SU-DHL-6 (cell line): ENCODE measurements at regions not wholly inside any gene's neighbourhood (a gene's known extent, or its start where the extent isn't known, plus 50 kb on each side); places are given as distances from the start of the nearest gene placed in this dataset.

Experiments
- H2AFZ ChIP-seq: fragments of 200-600 bp; sonication (generic); 2 replicates; pipeline ENCODE4 v1.6.1; 2014; ENCODE audit warnings: low read depth, mild to moderate bottlenecking, moderate library complexity, mixed read lengths, antibody characterized with exemption, low read length; ENCODE audit not compliant: severe bottlenecking
- H3F3A ChIP-seq: fragments of 200-600 bp; shearing (Covaris generic); 2 replicates; pipeline ENCODE4 v1.6.0; 2016; ENCODE audit warnings: antibody characterized with exemption, mild to moderate bottlenecking; ENCODE audit not compliant: insufficient read depth
- H3K27ac ChIP-seq: fragments of 200-600 bp; sonication (generic); 2 replicates; pipeline ENCODE4 v1.5.1; 2016; ENCODE audit warnings: low read depth, mild to moderate bottlenecking, low read length, moderate library complexity, mixed read lengths
- H3K27me3 ChIP-seq: fragments of 200-600 bp; sonication (generic), shearing (Covaris generic); 2 replicates; pipeline ENCODE4 v1.6.0; 2014; ENCODE audit warnings: mild to moderate bottlenecking, low read length
- H3K36me3 ChIP-seq: fragments of 200-600 bp; sonication (generic); 2 replicates; pipeline ENCODE4 v1.6.1; 2014; ENCODE audit warnings: mild to moderate bottlenecking, low read length, mixed read lengths
- H3K4me2 ChIP-seq: fragments of 300-600, 200-600 bp; shearing (Covaris generic), sonication (generic); 2 replicates; pipeline ENCODE4 v1.6.0; 2014; ENCODE audit warnings: low read length, low read depth, mild to moderate bottlenecking; ENCODE audit not compliant: poor library complexity, severe bottlenecking
- H3K4me3 ChIP-seq: fragments of 200-600 bp; sonication (generic); 2 replicates; pipeline ENCODE4 v1.5.1; 2014; ENCODE audit warnings: antibody characterized with exemption, low read length, mild to moderate bottlenecking, mixed read lengths; ENCODE audit not compliant: insufficient read depth, poor library complexity, severe bottlenecking
- H3K79me2 ChIP-seq: fragments of 200-600 bp; sonication (generic); 2 replicates; pipeline ENCODE4 v1.6.1; 2014; ENCODE audit warnings: mild to moderate bottlenecking, low read length, moderate library complexity; ENCODE audit not compliant: insufficient read depth
- H3K9ac ChIP-seq: fragments of 200-600 bp; sonication (generic); 2 replicates; pipeline ENCODE4 v1.7.0; 2014; ENCODE audit warnings: mild to moderate bottlenecking, low read length
- H3K9me2 ChIP-seq: fragments of 200-600 bp; sonication (generic); replicated peaks from 2 replicates; pipeline ENCODE4 v1.6.1; 2014; ENCODE audit warnings: low read length; ENCODE audit not compliant: insufficient read depth
- H3K9me3 ChIP-seq: fragments of 200-600 bp; sonication (generic); 2 replicates; pipeline ENCODE4 v1.6.1; 2014; ENCODE audit warnings: low read length, mixed read lengths; ENCODE audit not compliant: insufficient read depth
- H4K20me1 ChIP-seq: fragments of 200-600 bp; sonication (generic); 2 replicates; pipeline ENCODE4 v1.6.1; 2014; ENCODE audit warnings: low read depth, mild to moderate bottlenecking, antibody characterized with exemption, low read length, moderate library complexity, mixed read lengths
- EZH2phosphoT487 ChIP-seq: fragments of 200-600 bp; sonication (generic), shearing (Covaris generic); conservative IDR thresholded peaks from 2 replicates; pipeline ENCODE4 v1.6.1; 2018; ENCODE audit warnings: mild to moderate bottlenecking, antibody characterized with exemption, low read length, moderate library complexity, mixed read lengths
- TF ChIP-seq, protein P1 (sequence below): fragments of 200-600 bp; sonication (generic); IDR thresholded peaks from one replicate; pipeline ENCODE4 v1.5.1; 2017; ENCODE audit warnings: antibody characterized with exemption, mild to moderate bottlenecking, low read length, moderate library complexity; ENCODE audit not compliant: insufficient read depth, poor library complexity, severe bottlenecking

DNA sequence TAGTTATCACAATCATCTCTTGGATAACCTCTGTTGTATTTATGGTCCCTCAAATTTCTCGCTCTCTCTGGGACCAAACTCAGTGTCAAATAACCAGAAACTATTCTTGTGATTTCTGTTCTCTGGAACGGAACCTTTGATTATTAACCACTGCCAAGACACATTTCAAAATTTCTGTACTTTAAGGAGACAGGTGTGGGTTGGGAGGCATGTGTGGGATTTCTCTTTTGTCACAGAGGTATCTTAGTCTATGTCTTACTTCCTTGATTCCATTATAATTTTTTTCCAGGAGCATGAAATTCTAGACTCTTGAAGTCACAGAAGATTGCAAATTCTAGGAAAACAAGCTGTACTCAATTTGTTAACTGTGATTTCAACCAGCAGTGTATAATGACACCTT, 919.0 kb upstream of the B3GALT2 start:
- Histone ChIP-seq H3K4me3 (no peak overlapping the region), H3K36me3 (no peaks in the 10 kb centered on the region)
- TF ChIP-seq, protein P1, sequence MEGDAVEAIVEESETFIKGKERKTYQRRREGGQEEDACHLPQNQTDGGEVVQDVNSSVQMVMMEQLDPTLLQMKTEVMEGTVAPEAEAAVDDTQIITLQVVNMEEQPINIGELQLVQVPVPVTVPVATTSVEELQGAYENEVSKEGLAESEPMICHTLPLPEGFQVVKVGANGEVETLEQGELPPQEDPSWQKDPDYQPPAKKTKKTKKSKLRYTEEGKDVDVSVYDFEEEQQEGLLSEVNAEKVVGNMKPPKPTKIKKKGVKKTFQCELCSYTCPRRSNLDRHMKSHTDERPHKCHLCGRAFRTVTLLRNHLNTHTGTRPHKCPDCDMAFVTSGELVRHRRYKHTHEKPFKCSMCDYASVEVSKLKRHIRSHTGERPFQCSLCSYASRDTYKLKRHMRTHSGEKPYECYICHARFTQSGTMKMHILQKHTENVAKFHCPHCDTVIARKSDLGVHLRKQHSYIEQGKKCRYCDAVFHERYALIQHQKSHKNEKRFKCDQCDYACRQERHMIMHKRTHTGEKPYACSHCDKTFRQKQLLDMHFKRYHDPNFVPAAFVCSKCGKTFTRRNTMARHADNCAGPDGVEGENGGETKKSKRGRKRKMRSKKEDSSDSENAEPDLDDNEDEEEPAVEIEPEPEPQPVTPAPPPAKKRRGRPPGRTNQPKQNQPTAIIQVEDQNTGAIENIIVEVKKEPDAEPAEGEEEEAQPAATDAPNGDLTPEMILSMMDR = no peak

DNA sequence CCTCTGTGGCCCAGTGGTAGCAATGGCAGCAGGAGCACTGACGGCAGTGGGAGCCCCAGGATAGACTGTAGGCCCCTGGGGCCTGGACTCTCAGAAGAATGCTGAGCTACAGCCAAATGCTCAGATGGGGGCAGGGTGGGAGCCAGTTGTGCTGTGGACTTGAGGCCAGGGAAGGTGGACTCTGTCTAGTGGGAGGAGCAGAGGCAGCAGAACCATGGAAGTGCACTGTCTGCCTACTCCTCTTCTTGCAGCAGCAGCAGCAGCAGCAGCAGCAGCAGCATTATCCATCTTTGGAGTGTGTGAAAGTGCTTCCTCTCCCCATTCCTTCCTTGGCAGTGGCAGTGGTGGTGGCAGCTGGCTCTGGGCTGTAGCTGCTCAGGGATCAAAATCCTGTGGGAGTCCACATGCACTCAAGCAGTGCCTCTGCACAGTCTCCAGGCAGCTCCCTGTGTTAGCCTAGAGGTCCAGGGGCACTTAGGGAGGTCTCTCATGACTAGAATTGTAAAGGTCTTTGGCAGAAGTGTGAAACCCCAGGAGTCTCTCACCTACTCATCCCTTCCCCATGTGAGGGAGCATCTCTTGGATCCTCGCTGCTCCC, 917.9 kb upstream of the B3GALT2 start:
- Histone ChIP-seq H3F3A (no peaks in the 10 kb centered on the region), H3K4me2 (no peak overlapping the region), H3K36me3 (no peaks in the 10 kb centered on the region), H3K9me3 (no peaks in the 10 kb centered on the region), H3K4me3 (no peak overlapping the region), H2AFZ (peak overlapping the region; percentile 47), H4K20me1 (no peaks in the 10 kb centered on the region), H3K9me2 (no peaks in the 10 kb centered on the region), H3K27ac (no peak overlapping the region), H3K79me2 (no peaks in the 10 kb centered on the region), H3K27me3 (no peaks in the 10 kb centered on the region), H3K9ac (no peak overlapping the region)
- TF ChIP-seq, protein P1 = no peak
- no peak for TF ChIP-seq EZH2phosphoT487

More for the DNA sequence above, 919.0 kb upstream of the B3GALT2 start:
- H3K9me3 ChIP-seq = no peaks in the 10 kb centered on the region
- no peak overlapping the region for H3K9ac ChIP-seq
- no peaks in the 10 kb centered on the region for H3F3A ChIP-seq
- H3K4me2 ChIP-seq = no peak overlapping the region
- H3K27me3 ChIP-seq = no peaks in the 10 kb centered on the region
- no peaks in the 10 kb centered on the region for H4K20me1 ChIP-seq
- H3K27ac ChIP-seq = no peak overlapping the region
- H2AFZ ChIP-seq = no peak overlapping the region
- H3K9me2 ChIP-seq = no peaks in the 10 kb centered on the region
- H3K79me2 ChIP-seq = no peaks in the 10 kb centered on the region

DNA sequence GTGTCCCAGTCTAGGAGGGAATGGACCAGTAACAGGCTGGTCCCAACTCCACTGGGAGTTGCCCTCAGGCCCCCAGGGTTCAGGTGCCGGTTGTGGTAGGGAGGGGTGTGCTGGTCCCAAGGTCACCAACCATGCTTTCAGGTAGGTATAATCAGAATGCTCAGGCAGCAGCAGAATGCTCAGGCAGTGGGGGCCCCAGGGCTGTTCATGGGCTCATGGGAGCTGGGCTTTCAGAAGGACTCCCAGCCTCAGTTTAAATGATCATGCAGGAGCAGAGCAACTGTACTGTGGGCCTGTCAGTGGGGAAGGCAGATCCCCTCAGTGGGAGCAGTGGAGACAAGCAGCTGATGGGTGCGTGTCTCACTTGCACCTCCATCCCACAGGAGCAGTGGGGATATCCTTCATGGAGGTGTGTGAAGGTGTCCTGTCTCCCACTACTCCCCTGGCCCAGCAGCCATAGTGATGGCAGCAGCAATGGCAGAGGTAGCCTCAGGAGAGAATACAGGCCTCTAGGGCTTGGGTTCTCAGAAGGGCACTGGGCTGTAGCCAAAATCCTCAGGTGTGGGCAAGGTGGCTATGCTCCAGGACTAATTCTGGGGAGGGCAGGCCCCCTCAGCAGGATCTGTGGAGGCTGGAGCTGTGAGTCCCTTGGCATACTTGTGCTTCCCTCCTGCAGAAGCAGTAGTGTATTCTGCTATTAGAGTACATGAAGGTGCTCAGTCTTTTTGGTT, 917.3 kb upstream of the B3GALT2 start:
- Histone ChIP-seq H4K20me1 (no peaks in the 10 kb centered on the region), H3K9me3 (no peaks in the 10 kb centered on the region), H3F3A (no peaks in the 10 kb centered on the region), H3K9ac (no peak overlapping the region), H3K27me3 (no peaks in the 10 kb centered on the region), H3K4me3 (no peak overlapping the region), H2AFZ (no peak overlapping the region), H3K36me3 (no peaks in the 10 kb centered on the region), H3K79me2 (no peaks in the 10 kb centered on the region), H3K27ac (no peak overlapping the region), H3K4me2 (no peak overlapping the region), H3K9me2 (no peaks in the 10 kb centered on the region)
- TF ChIP-seq EZH2phosphoT487 = no peak
- TF ChIP-seq, protein P1 = no peak
